ENCODE measurements at regions not wholly inside any gene's neighbourhood (a gene's known extent, or its start where the extent isn't known, plus 50 kb on each side); places are given as distances from the start of the nearest gene placed in this dataset.

- Histone ChIP-seq H3K9me3 (ENCODE audit: severe bottlenecking) (no peaks in the 10 kb centered on the region), H3K27ac (ENCODE audit: poor library complexity, severe bottlenecking) (no peak overlapping the region), H3K36me3 (ENCODE audit: low read depth) (no peaks in the 10 kb centered on the region), H3K4me1 (ENCODE audit: insufficient read depth, poor library complexity, severe bottlenecking) (peaks cover 9% of the 10 kb centered on the region), H3K27me3 (ENCODE audit: insufficient read depth, poor library complexity, severe bottlenecking) (no peaks in the 10 kb centered on the region), H3K4me3 (ENCODE audit: severe bottlenecking) (no peak overlapping the region)
- ATAC-seq (ENCODE audit: low read depth) (no peak), DNase-seq (ENCODE audit: low spot score) (no peak)
- TF ChIP-seq CTCF (IDR thresholded peaks at IDR 0.05; ENCODE audit: poor library complexity, severe bottlenecking), result no peak
Observed at GRCh38 chr15:26084771-26085170, 221.6 kb upstream of the ATP10A start.

GRCh38 chr15:26083896-26084295 lies 220.8 kb upstream of the ATP10A start:
- no peak for DNase-seq (ENCODE audit: low spot score)
- ATAC-seq (ENCODE audit: low read depth), result no peak

GRCh38 chr15:26083457-26083856 lies 220.3 kb upstream of the ATP10A start:
- H3K27ac ChIP-seq (ENCODE audit: poor library complexity, severe bottlenecking), result peak overlapping the region; percentile 60
- H3K9me3 ChIP-seq (ENCODE audit: severe bottlenecking), result no peaks in the 10 kb centered on the region
- H3K4me1 ChIP-seq (ENCODE audit: insufficient read depth, poor library complexity, severe bottlenecking), result peaks cover 9% of the 10 kb centered on the region
- H3K27me3 ChIP-seq (ENCODE audit: insufficient read depth, poor library complexity, severe bottlenecking), result no peaks in the 10 kb centered on the region
- no peak for DNase-seq (ENCODE audit: low spot score)
- TF ChIP-seq CTCF (IDR thresholded peaks at IDR 0.05; ENCODE audit: poor library complexity, severe bottlenecking), result no peak
- H3K36me3 ChIP-seq (ENCODE audit: low read depth), result no peaks in the 10 kb centered on the region
- ATAC-seq (ENCODE audit: low read depth), result no peak
- no peak overlapping the region for H3K4me3 ChIP-seq (ENCODE audit: severe bottlenecking)

More at GRCh38 chr15:26083896-26084295, 220.8 kb upstream of the ATP10A start:
- Histone ChIP-seq H3K27me3 (ENCODE audit: insufficient read depth, poor library complexity, severe bottlenecking) (no peaks in the 10 kb centered on the region), H3K36me3 (ENCODE audit: low read depth) (no peaks in the 10 kb centered on the region), H3K9me3 (ENCODE audit: severe bottlenecking) (no peaks in the 10 kb centered on the region), H3K4me3 (ENCODE audit: severe bottlenecking) (no peak overlapping the region), H3K4me1 (ENCODE audit: insufficient read depth, poor library complexity, severe bottlenecking) (peaks cover 9% of the 10 kb centered on the region), H3K27ac (ENCODE audit: poor library complexity, severe bottlenecking) (no peak overlapping the region)
- no peak for TF ChIP-seq CTCF (IDR thresholded peaks at IDR 0.05; ENCODE audit: poor library complexity, severe bottlenecking)

GRCh38 chr15:26082221-26083109 lies 219.3 kb upstream of the ATP10A start:
- H3K9me3 ChIP-seq (ENCODE audit: severe bottlenecking), result no peaks in the 10 kb centered on the region
- no peaks in the 10 kb centered on the region for H3K36me3 ChIP-seq (ENCODE audit: low read depth)
- H3K4me1 ChIP-seq (ENCODE audit: insufficient read depth, poor library complexity, severe bottlenecking), result peaks cover 6% of the 10 kb centered on the region
- DNase-seq (ENCODE audit: low spot score) (peak; percentile 99), ATAC-seq (ENCODE audit: low read depth) (peak; percentile 97)
- peak overlapping the region; percentile 51 for H3K4me3 ChIP-seq (ENCODE audit: severe bottlenecking)
- no peaks in the 10 kb centered on the region for H3K27me3 ChIP-seq (ENCODE audit: insufficient read depth, poor library complexity, severe bottlenecking)
- peak overlapping the region; percentile 60 for H3K27ac ChIP-seq (ENCODE audit: poor library complexity, severe bottlenecking)
- no peak for TF ChIP-seq CTCF (IDR thresholded peaks at IDR 0.05; ENCODE audit: poor library complexity, severe bottlenecking)

- TF ChIP-seq CTCF (IDR thresholded peaks at IDR 0.05; ENCODE audit: poor library complexity, severe bottlenecking), result no peak
- ATAC-seq (ENCODE audit: low read depth) (no peak), DNase-seq (ENCODE audit: low spot score) (no peak)
- Histone ChIP-seq H3K9me3 (ENCODE audit: severe bottlenecking) (no peaks in the 10 kb centered on the region), H3K4me1 (ENCODE audit: insufficient read depth, poor library complexity, severe bottlenecking) (peaks cover 6% of the 10 kb centered on the region), H3K27me3 (ENCODE audit: insufficient read depth, poor library complexity, severe bottlenecking) (no peaks in the 10 kb centered on the region), H3K4me3 (ENCODE audit: severe bottlenecking) (no peak overlapping the region), H3K36me3 (ENCODE audit: low read depth) (no peaks in the 10 kb centered on the region), H3K27ac (ENCODE audit: poor library complexity, severe bottlenecking) (no peak overlapping the region)
Observed at GRCh38 chr15:26081758-26082220, 218.7 kb upstream of the ATP10A start.

Data from RWPE2 (cell line).